DMS53 (cell line): ENCODE measurements at regions not wholly inside any gene's neighbourhood (a gene's known extent, or its start where the extent isn't known, plus 50 kb on each side); places are given as distances from the start of the nearest gene placed in this dataset.
A peak's percentile ranks its signal among the peaks of the same experiment; 100 is the strongest.
"Not testable (repeated sequence)": the region's sequence is repeated elsewhere in the genome, so short reads cannot be mapped to it uniquely, and the experiment has no call there.

Experiments used
- DNase-seq: peaks from one replicate; lab custom pipeline; 2025; lab: John Stamatoyannopoulos, UW

DNA sequence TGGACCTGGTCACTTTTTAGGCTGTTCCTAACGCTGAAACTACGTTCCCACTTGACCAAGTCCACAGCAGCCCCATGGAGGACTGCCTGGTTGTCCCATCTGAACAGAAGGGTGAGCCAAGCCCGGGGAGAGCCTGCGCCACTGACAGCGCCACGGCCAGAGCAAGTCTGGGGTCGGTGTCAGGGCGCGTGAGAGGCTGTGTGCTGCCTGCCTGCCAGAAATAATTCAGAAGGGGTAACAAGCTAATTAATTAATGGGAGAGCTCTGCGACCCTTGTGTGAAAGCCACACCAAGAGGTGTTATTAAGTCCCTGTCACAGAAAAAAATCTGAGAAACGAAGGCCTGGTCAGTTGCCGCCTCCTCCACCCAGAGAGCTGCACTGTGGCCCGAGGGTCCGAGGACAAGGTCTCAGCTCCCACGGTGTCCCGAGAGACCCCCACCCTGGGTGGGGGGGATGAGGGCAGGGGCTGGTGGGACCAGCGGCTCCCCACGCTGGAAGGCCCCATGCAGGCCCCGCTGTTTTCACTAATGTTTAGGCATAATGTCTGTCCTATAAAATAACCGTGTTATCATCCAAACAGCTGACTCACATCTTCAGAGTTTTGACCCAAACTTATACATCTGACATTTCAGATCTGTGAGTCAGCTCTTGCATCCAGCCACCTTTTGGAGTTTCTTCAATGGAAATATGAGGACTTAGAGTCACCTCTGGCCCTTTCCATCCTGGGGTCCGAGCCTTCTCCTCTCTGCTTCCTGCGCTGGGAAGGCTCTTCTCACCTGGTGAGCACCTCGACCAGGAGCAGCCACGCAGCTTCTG lies 58.5 kb downstream of the DLL1 start:
- DNase-seq: no peak

DNA sequence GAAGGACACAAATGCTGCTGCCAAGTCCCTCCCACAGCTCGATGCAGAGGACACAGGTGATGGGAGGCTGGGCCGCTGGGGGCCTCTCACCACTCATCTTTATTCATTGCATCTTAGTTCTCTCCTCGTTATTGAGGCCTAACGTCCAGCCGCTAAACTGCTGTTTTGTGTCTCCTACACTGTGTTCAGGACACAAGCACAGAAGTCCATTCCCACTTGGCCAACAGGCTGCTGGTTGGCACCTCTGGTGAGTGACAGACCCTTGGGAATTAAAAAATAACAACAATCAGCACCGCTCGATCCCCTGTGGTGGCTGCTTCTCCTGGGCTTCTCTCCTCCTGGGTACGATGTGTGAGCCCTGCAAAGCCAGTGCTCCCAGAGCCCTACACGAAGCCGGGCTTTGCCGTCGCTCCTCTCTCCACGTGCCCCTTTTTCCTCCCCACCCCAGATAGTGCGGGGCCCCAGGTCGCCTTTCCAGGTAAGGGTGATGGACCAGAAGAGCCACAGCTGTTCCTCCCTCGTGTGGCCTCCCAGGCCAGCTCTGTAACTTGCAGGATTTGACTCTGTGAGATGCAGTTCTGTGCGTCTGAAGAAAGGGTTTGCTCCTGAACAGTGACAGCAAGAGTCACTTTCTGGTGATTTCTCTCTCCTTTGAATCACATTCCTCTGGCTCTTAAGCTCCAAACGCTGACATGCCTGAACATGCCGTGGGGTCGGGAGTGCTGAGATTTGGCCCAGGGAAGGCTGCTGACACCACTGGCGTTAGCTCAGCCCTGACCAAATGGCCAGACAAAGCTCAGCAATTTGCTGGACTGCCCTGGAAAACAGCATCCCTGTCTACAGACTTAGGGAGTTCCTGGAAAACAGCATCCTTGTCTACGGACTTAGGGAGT lies 59.3 kb downstream of the DLL1 start:
- no peak for DNase-seq

DNA sequence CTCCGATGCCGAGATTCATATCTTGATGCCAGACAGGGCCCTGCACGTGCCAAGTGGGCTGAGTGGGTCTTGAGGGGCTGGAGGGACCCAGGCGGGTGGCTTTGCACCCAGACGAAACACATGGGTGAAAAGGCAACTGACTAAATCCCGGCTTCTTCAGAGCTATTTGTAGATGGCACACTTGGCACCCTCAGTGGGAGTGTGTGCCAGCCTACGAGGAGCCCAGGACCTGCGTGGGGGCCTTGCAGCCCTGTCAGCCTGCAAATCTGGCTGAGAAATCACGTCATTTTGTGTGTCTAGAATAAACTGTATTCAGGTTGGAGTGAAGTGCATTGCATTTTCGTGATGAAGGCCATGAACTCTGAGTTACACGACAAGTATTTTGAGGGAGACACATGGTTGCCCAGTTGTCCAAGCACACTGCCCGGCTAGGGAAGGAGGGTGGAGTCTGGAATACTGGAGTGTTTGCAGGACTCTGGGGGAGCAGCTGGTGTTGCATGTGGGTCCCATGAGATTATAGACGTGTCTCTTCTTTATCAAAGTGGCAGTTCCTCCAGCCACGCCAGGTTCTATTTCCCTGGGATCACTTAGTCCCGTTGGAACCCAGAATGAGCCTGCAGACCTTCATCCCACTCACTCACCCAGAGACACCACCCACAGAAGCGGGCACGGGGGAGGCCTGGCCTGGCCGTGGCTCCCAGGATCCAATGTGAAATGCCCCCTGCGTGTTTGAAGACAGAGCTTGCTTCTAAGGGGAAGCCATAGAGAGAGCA lies 60.2 kb downstream of the DLL1 start:
- DNase-seq: no peak

DNA sequence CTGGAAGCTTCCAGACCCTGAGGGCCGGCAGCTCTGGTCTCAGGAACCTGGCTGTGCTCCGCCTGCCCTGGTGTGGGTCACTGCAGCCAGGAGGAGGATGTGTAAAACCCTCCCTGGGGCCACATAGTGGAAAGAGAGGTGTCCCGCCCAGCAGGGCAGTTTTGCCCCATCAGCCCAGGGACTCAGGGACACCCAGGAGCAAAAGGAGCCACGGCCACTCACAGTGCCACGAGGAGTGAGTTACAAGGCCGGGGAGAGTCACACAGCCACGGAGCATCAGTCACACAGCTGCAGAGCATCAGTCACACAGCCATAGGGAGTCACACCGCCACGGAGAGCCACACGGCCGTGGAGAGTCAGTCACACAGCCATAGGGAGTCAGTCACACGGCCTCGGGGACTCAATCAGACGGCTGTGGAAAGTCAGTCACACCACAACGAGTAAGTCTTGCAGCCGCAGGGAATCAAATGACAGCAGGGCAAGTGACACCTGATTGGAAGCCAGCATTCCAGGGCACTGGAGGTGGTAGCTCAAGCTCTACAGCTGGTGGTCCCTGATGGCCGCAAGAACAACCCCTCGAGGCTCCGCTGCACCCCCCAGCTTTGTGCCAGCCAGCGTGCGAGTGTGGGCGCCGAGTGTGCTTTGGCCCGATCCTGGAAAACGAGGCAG lies 60.9 kb downstream of the DLL1 start:
- DNase-seq: no peak

DNA sequence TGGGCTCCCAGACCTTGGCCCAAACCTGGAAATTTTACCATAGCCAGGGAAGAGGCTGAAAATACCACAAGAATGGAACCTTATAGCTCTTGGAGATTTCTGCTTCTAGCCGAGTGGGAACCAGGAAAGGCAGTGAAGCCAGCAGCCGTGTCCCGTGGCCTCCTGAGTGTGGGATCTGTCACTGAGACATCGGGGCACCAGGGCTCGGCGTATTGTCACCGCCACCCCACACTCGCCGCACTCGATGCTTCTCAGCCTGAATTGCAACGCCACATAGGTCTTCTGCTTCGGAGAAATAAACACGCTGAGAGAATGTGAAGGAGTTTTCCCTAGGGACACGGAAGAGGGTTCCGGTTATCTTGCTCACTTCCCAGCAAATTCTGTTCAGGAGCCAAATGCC lies 61.5 kb downstream of the DLL1 start:
- DNase-seq: no peak

DNA sequence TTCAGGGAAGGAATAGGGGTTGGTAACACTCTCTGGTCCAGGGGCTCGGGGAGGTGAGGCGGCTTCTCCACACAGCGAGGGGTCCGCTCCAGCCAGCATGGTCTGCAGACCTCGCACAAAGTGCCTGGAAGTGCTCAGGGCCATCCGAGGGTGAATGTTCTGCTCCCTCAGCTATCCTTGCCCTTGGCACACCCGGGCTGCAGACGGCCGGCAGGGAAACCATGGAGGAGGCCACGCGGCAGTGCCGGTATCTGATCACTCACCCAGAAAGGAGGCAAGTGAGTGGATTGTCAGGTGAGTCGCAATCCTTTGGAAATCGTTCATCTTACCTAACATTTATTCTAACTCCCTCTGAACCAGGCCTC lies 62.0 kb downstream of the DLL1 start:
- DNase-seq: no peak

DNA sequence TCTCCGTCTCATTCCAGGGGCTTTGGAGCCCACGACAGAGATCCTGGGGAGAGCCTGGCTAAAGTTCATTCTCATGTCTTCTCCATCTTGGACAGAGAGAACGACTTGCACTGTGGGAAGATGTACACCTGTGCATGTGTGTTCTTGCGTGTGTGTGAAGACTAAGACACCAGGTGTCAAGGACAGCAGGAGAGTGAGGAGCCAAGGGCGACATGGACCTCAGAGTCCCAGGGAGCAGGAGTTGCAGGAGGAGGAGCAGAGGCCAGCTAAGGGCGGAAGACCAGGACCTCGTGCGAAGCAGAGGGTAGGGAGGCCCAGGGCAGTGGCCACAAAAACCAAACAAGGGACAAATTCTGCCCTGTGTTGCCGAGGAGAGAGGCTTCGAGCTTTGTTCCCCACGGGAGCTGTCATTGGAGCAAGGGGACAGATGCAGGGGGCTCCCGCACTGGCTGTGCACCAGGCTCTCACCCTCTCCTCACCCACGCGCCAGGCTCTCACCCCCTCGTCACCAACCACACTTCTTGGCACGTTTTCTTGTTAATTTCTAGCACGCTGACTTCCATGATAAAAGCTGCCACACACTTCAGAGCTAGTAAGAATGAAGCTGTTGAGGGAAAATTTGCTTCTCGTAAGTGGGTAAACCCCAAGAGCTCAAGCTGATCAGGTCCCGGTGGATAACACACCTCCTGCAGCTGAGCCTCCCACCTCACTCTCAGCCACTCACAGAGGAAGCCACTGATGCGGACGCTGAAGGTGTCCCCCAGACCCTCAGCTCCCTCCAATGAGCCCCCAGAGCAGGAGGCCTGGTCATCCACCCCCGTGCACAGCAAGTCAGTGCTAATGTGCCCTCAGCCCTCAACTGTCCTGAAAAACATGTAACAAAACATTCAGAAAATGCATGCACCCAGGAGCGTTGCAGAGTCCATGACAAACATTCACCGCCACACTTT lies 62.6 kb downstream of the DLL1 start:
- DNase-seq: no peak

DNA sequence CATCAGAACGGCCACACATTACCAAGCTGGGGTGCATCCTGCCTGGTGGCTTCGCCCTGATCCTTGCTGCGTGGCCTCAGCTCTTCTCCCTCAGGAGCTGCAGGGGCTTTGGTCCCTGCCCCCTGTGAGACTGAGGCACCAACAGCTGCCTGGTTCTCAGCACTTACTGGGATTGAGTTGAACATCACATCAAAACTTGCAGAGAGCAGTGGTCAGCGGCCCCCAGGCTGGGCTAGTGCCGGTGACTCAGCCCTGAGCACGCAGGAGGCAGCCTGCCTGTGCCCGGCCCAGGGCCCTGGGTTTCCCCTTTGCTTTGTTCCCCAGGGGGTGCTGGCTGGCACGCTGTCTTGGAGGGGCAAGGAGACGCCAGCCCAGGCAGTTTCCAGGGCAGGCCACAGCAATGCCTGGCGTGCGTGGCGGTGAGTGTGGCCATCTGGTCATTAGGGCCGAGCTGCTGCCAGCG lies 63.3 kb downstream of the DLL1 start:
- no peak for DNase-seq

DNA sequence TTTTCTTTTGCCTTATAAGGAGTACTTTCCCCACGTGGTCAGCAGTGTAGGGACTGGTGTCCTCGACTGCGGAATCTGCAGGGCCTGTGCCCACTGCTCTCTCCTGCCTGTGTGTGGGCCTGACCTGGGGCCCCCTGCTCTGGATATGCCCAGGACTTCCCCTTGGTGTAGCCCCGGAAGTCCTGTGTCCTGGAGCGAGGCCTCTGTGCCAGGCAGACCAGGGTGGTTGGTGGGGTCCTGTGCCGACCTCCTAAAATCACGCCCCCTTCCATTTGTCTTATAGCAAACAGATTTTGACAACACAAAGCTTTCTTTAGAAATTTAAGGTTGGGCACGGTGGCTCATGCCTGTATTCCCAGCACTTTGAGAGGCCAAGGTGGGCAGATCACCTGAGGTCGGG lies 64.2 kb downstream of the DLL1 start:
- DNase-seq: no peak

DNA sequence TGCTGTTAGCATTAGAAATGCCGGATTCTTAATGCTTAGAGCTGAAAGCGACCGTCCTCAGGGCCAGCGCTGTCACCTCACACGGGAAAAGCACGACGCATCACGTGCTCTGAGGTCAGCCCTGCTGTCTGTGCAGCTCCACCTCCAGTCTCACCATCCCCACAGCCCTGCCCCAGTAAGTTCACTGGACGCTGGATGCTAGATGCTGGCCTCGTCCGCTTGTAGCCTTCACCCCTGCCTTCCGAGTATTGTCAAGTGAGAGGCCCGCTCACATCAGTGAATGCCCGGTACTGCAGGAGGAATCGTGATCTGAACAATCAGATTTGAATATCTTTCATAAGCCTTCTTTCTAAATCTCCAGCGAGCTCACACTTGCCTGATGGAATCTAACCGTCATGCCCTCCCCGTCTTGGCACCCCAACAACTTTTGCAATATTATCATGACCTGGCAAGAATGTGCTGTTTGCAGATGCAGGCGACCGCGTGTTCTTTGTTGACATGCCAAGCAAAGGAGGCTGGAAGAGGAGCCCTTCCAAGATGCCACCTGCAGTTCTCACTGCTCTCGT lies 64.9 kb downstream of the DLL1 start:
- DNase-seq: peak; percentile 21

DNA sequence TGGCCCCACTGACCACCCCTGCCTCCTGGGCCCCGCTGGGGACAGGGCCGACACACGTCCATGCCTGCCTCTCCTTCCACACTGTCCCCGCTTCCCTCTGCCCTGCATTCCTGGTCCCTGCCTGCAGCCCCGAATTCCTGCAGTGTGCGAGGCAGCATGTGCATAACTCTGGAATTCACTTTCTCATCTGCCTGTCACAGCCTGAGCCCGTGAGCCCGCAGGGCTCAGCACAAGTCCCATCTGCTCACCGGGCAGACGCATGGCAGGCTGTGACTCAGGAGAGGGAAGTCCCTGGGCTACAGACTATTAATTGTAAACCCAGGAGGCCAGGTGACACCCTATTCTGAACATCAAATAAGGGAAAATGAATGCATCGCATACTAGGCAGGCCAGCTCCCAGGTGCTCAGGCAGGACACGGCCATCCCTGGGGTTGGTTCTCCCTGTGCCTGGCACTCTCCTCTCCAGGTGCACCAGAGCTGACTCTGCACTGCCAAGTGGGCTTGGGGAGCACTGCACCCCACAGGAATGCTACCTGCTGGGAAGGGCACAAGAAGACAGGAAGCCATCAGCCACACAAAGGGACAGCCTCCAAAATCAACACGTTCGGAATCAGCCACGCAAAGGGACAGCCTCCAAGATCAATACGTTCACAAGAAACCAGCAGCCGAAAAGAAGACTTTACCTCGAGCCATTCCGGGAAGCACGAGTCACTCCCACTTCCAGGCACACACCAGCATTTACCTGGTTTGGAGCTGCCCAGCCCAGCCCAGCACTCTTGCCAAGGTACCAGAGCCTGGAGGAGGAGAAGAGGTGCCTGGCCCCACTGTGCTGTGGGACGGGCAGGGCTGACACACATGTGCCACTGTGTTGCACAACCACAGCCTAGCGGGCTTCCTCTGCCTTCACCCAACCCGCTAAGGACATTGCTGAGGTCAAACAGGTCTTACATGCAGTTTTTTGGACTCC lies 65.9 kb downstream of the DLL1 start:
- DNase-seq: peak; percentile 88

DNA sequence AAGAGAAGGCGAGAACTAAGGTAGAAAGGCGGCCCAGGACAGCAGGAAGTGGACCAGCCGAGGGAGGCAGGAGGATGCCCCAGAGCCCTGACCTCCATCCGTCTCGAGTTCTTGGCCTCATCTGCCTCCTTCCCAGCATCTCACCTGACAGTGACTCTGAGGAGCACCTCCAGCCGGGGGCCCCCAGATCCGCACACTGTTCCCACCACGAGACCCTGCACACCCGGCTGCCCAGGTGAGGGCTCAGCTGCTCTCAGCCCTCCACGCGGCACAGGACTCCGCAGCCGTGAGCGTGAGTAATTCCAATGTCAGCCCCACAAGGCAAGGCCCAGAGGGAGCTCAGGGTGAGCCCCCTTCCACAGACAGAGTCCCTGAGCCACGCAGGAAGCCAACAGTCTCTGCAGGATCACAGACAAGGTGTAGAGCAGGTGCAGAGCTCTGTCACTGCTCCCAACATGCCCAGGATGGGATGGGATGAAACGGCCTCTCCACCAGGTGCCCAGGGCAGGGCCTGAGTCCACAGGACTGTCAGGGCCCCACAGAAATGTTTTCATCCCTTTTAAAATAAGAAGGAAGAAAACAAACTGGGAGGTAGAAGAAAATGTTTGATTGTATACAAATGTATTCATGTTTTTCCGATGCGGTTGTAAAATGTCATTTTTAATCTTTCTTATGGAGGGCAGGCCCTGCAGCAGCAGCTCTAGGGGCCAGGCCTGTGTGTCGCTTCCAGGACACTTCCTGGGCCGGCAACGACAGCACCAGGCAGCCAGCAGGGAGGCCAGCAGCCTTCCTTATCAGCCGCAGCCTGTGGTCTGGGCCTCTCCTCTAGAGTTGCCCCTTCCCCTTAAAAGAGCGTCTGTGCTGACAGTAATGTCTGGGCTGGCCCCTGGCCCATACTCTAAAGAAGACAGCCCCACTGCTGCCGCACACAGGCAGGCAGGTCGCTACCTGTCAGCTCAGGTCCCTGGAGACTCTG lies 66.9 kb downstream of the DLL1 start:
- DNase-seq: peak; percentile 49

DNA sequence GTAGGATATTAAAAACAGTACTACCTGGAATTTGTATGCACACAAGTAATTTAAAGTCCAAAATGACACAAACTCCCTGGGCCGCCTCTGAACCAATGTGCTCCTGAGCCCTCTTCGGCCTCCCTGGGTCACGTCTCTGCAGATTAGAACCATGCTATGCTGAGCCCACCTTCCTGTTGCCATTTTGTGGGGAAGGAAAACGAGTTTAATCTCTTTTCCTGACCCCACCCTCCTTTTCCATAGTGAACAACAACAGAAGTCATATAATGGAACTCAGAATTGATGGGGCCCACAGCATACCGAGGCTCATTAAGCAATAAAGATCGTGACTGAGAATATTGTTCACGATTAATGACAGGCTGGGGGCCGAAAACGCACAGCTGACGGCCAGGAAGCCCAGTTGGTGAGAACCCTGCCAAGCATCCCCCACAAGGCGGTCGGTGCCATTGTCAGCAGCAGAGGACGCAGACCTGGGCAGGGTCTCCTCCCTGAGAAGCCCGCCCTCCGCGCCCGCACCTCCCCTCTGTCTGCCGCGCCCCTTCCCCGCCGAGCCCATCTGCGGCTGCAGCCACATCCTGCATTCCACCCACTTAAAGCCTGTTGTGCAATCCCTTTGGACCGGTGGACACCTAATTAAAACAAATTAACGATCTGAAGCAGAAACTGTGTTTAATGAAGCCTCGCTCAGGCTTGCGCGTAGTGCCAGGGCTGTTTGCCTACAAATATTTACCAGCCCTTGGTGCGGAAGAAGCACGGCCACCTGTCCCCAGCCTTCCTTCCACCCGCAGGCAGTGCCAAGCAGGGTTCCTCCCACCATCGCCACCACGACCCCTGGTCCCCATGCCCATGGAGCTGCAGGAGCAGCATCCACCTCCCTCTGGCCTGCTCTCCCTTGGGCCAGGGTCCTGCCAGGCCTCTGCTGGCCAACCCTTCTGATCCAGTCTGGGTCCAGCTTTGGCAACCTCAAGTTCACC lies 68.1 kb downstream of the DLL1 start:
- DNase-seq: peak; percentile 72

DNA sequence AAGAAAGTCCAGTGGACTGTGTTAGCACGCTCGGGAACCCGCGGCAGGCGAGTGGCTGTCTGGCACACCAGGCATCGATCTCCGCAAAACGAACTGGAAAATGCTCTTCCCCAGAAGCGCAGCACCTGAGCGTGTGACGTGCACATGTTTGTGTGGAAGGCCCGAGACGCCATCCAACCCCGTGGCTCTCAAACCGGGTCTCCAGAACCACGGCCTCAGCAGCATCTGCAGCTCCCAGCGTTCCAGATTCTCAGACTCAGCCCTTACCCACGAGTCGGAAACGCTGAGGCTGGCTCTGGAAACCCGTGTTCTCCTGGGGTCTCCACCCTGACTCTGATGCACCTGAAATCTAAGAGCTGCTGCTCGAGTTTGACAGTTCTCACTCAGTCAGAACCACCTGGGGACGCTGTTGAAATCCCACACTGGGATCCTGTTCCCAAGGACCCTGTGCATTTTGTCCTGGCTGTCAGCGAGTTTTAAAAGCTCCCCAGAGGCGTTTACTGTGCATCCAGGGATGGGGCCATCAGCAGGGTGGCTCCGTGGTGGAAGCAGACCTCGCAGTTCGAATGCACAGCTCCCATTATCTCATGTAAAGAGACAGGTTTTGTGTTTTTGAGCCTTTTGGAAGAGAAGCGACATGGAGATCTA lies 69.0 kb downstream of the DLL1 start:
- peak; percentile 38 for DNase-seq

DNA sequence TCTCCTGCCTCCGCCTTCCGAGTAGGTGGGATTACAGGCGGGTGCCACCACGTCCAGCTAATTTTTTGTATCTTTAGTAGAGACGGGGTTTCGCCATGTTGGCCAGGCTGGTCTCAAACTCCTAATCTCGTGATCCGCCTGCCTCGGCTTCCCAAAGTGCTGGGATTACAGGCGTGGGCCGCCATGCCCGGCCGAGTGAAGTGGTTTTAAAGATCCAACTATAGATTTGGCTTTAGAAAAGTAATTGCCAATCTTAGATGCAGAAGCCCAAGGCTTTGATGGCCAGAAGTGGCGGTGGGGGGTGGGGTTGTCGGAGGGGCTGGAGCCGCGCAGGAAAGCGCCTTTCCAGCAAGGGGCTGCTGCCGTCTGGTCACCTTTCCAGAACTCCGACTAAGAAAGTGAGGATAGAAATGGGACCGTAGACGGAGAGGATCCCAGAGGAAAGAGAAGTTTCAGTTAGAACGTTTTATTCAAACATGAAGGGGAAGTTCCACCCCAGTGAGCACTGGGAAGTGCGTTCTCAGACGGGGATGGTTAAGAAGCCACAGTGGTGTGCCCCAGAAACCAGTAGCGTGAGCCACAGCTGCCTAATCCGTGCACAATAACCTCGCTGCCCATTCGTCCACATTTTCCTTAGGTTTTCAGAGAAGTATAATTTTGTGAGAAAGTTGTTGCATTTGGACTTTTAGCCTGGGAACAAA lies 69.7 kb downstream of the DLL1 start:
- peak; percentile 31 for DNase-seq

DNA sequence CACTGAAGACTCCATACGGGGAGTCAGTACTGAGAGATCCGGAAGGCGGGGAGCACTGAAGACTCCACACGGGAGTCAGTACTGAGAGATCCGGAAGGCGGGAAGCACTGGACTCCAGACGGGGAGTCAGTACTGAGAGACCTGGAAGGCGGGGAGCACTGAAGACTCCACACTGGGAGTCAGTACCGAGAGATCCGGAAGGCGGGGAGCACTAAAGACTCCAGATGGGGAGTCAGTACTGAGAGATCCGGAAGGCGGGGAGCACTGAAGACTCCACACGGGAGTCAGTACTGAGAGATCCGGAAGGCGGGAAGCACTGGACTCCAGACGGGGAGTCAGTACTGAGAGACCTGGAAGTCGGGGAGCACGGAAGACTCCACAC lies 77.2 kb downstream of the DLL1 start:
- DNase-seq: not testable (repeated sequence)
